HCT116 (cell line): ENCODE measurements at regions not wholly inside any gene's neighbourhood (a gene's known extent, or its start where the extent isn't known, plus 50 kb on each side); places are given as distances from the start of the nearest gene placed in this dataset.
A peak's percentile ranks its signal among the peaks of the same experiment; 100 is the strongest.

ENCODE experiments used
- ATAC-seq: fragments of 200-7000 bp; cut with Tn5 transposase; 2 replicates; pipeline ENCODE4 v1.9.1; 2020; ENCODE audit warnings: mild to moderate bottlenecking, moderate library complexity
- BruUV-seq: library from RNA; stranded (reverse); fragments of 400-500 nt; replicated peaks from 2 replicates; lab custom pipeline; 2021; lab: Mats Ljungman, UMichigan
- CTCF ChIA-PET: fragments of 300-600 bp; sonication (Branson Sonifier 250); formaldehyde crosslinking; loops from one replicate; lab custom pipeline; 2021; ENCODE audit warnings: antibody characterized with exemption; lab: Charles Lee
- POLR2A ChIA-PET: fragments of 300-600, 350-600 bp; sonication (Branson Sonifier 250); formaldehyde crosslinking; loops from one replicate; lab custom pipeline; 2021; ENCODE audit warnings: antibody characterized with exemption; lab: Charles Lee
- RAD21 ChIA-PET, 2 experiments: fragments of 300-600 bp; sonication (Branson Sonifier 250); formaldehyde crosslinking; loops; one replicate each; lab custom pipeline; 2023; ENCODE audit warnings: low total read pairs in 2 of 2; ENCODE audit not compliant: uncharacterized antibody in 2 of 2, unreplicated experiment in 2 of 2, low non-redundant PET in 1 of 2; lab: Charles Lee
- DNase-seq: peaks from one replicate; pipeline ENCODE4 v3.0.0-alpha.2; 2010; ENCODE audit warnings: low read depth, low spot score
- H2AFZ ChIP-seq: fragments of 200-600 bp; shearing (Covaris generic), sonication (generic); 2 replicates; pipeline ENCODE4 v1.6.1; 2017; ENCODE audit warnings: low read depth, mixed run types, mixed read lengths, antibody characterized with exemption, low read length; ENCODE audit not compliant: poor library complexity, severe bottlenecking
- H3K27ac ChIP-seq: 2 replicates; pipeline ENCODE4 v1.5.1; 2012; ENCODE audit warnings: low read depth, low read length
- H3K27me3 ChIP-seq: fragments of 200-600 bp; sonication (generic); 2 replicates; pipeline ENCODE4 v1.6.1; 2016; ENCODE audit warnings: mixed run types, low read length, mixed read lengths; ENCODE audit not compliant: insufficient read depth
- H3K36me3 ChIP-seq, 2 experiments: fragments of 200-500 bp in 1 of 2; fragments of 200-600 bp in 1 of 2; sonication (Bioruptor generic) in 1 of 2; sonication (generic) in 1 of 2; 2 replicates each; pipeline versions ENCODE4 v1.5.1 to v1.6.1; 2014 to 2016; ENCODE audit warnings: low read length in 2 of 2, inconsistent platforms in 1 of 2, mixed read lengths in 1 of 2, mixed run types in 1 of 2; ENCODE audit not compliant: insufficient read depth in 2 of 2, control insufficient read depth in 1 of 2
- H3K4me1 ChIP-seq, 2 experiments: fragments of 200-600 bp in 1 of 2; sonication (generic) in 1 of 2; 2 replicates each; pipeline versions ENCODE4 v1.5.1 to v1.6.1; 2012 to 2017; ENCODE audit warnings: low read length in 2 of 2, inconsistent platforms in 1 of 2, mild to moderate bottlenecking in 1 of 2, mixed read lengths in 1 of 2, mixed run types in 1 of 2, moderate library complexity in 1 of 2; ENCODE audit not compliant: insufficient read depth in 2 of 2, control insufficient read depth in 1 of 2
- H3K4me2 ChIP-seq: fragments of 200-600 bp; sonication (generic); 2 replicates; pipeline ENCODE4 v1.6.1; 2017; ENCODE audit warnings: mixed run types, low read length, mixed read lengths
- H3K4me3 ChIP-seq, 2 experiments: fragments of 200-600 bp in 1 of 2; sonication (generic) in 1 of 2; replicated peaks in 1 of 2; 2 replicates each; pipeline ENCODE4 v1.5.1; 2011 to 2016; ENCODE audit warnings: low read length in 2 of 2, control low read depth in 1 of 2, low read depth in 1 of 2, mild to moderate bottlenecking in 1 of 2, mixed read lengths in 1 of 2, mixed run types in 1 of 2
- H3K79me2 ChIP-seq: fragments of 200-600 bp; sonication (generic); 2 replicates; pipeline ENCODE4 v1.6.1; 2017; ENCODE audit warnings: mild to moderate bottlenecking, mixed run types, low read length, moderate library complexity, mixed read lengths; ENCODE audit not compliant: insufficient read depth
- H3K9ac ChIP-seq: fragments of 200-600 bp; sonication (generic); 2 replicates; pipeline ENCODE4 v1.6.1; 2016; ENCODE audit warnings: low read length, mixed read lengths
- H3K9me2 ChIP-seq: fragments of 200-600 bp; sonication (generic), shearing (Covaris generic); 2 replicates; pipeline ENCODE4 v1.6.1; 2017; ENCODE audit warnings: mixed run types, mild to moderate bottlenecking, moderate library complexity; ENCODE audit not compliant: insufficient read depth
- H3K9me3 ChIP-seq, 2 experiments: fragments of 200-500 bp in 1 of 2; fragments of 200-600 bp in 1 of 2; sonication (Bioruptor generic) in 1 of 2; sonication (generic) in 1 of 2; 2 replicates each; pipeline ENCODE4 v1.6.1; 2014 to 2017; ENCODE audit warnings: low read length in 2 of 2, mixed read lengths in 2 of 2, inconsistent platforms in 1 of 2, low read depth in 1 of 2, mild to moderate bottlenecking in 1 of 2, mixed run types in 1 of 2, moderate library complexity in 1 of 2; ENCODE audit not compliant: control insufficient read depth in 1 of 2, insufficient read depth in 1 of 2
- H4K20me1 ChIP-seq: fragments of 200-600 bp; sonication (generic), shearing (Covaris generic); 2 replicates; pipeline ENCODE4 v1.6.1; 2017; ENCODE audit warnings: mixed run types, mild to moderate bottlenecking, moderate library complexity; ENCODE audit not compliant: insufficient read depth
- EZH2phosphoT487 ChIP-seq: fragments of 200-600 bp; IDR thresholded peaks from 2 replicates; pipeline ENCODE4 v1.6.1; 2018; ENCODE audit warnings: antibody characterized with exemption, borderline replicate concordance
- RAD21 ChIP-seq: IDR thresholded peaks from 2 replicates; pipeline ENCODE4 v1.6.1; 2012; ENCODE audit warnings: low read depth, mild to moderate bottlenecking
- SP1 ChIP-seq: IDR thresholded peaks from 2 replicates; pipeline ENCODE4 v1.6.1; 2012; ENCODE audit warnings: low read depth
- YY1 ChIP-seq: IDR thresholded peaks from 2 replicates; pipeline ENCODE4 v1.6.1; 2011; ENCODE audit warnings: low read length, low read depth, moderate library complexity, mild to moderate bottlenecking; ENCODE audit not compliant: insufficient replicate concordance; ENCODE audit errors: extremely low read depth
- ZFX ChIP-seq: fragments of 450-650 bp; IDR thresholded peaks from 2 replicates; pipeline ENCODE4 v1.6.1; 2017
- ZNF274 ChIP-seq: fragments of 200-500 bp; sonication (Bioruptor generic); IDR thresholded peaks from 2 replicates; pipeline ENCODE4 v1.6.1; 2014; ENCODE audit warnings: mild to moderate bottlenecking, low read depth, low read length, inconsistent platforms
- intact Hi-C: fragments of 100-400 bp; cut with micrococcal nuclease; formaldehyde crosslinking; loops from 2 replicates; pipeline ENCODE4 v1.10.0; 2022
- TF ChIP-seq, protein P1 (sequence below): IDR thresholded peaks from 2 replicates; pipeline ENCODE4 v1.6.1; 2012; ENCODE audit warnings: low read depth
- TF ChIP-seq, protein P2 (sequence below), 3 experiments: fragments of 200-600 bp in 1 of 3; sonication (generic) in 1 of 3; IDR thresholded peaks in 2 of 3; conservative IDR thresholded peaks in 1 of 3; 2 replicates each; pipeline ENCODE4 v1.5.1; 2012 to 2017; ENCODE audit warnings: low read depth in 2 of 3, low read length in 2 of 3, antibody characterized with exemption in 1 of 3, borderline replicate concordance in 1 of 3, control low read depth in 1 of 3, mild to moderate bottlenecking in 1 of 3, mixed read lengths in 1 of 3, mixed run types in 1 of 3, moderate library complexity in 1 of 3; ENCODE audit not compliant: insufficient read depth in 1 of 3

DNA sequence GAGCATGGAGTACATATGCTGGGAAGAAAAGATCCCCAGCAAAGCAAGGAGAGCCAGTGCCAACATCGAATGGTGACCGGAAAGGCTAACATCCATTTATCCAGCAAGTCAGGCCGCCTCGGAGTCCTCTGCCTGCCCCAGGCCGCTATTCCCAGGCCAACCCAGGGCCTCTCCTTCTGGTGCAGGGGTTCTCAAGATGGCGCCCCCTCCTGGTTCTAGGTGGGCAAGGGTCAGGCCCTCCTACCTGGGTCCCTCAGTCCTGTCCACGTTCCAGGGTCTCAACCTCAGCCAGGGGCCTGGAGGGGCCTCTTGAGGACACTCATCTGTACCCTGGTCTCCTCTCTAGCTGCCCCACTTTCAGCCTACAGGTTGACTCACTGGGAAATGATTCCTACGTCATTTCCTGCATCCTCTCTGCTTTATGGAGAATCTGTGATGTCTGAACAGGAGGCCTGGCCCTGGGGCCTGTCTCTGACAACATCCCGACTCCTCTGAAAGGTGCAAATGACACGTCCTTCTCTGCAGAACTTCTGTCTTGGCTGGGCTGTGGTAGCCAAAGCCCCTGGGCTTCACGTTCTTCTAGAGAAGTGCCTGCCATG lies 145.3 kb downstream of the PSMG1 start:
- ATAC-seq = peak; percentile 53; the same call in 1 of the 2 replicates
- intact Hi-C loops = no loop called here

More for the DNA sequence above, 145.3 kb downstream of the PSMG1 start:
- Histone ChIP-seq H4K20me1 (no peaks in the 10 kb centered on the region; the same call in 1 of the 2 replicates), H3K9me2 (no peaks in the 10 kb centered on the region), H3K4me3 (no peak overlapping the region), H2AFZ (no peak overlapping the region)
- CTCF ChIA-PET = interaction anchor here (0.6 kb wide), 1 partner anchor 17 kb away, joined by 3 read pairs; no protein-coding TSS in a partner anchor
- DNase-seq = no peak
- no peak for TF ChIP-seq EZH2phosphoT487
- TF ChIP-seq ZFX = no peak
- TF ChIP-seq RAD21 = 0 out of 2 replicates have a peak, but pooled peaks have one; percentile 13
- no peak for TF ChIP-seq SP1
- TF ChIP-seq, protein P1, sequence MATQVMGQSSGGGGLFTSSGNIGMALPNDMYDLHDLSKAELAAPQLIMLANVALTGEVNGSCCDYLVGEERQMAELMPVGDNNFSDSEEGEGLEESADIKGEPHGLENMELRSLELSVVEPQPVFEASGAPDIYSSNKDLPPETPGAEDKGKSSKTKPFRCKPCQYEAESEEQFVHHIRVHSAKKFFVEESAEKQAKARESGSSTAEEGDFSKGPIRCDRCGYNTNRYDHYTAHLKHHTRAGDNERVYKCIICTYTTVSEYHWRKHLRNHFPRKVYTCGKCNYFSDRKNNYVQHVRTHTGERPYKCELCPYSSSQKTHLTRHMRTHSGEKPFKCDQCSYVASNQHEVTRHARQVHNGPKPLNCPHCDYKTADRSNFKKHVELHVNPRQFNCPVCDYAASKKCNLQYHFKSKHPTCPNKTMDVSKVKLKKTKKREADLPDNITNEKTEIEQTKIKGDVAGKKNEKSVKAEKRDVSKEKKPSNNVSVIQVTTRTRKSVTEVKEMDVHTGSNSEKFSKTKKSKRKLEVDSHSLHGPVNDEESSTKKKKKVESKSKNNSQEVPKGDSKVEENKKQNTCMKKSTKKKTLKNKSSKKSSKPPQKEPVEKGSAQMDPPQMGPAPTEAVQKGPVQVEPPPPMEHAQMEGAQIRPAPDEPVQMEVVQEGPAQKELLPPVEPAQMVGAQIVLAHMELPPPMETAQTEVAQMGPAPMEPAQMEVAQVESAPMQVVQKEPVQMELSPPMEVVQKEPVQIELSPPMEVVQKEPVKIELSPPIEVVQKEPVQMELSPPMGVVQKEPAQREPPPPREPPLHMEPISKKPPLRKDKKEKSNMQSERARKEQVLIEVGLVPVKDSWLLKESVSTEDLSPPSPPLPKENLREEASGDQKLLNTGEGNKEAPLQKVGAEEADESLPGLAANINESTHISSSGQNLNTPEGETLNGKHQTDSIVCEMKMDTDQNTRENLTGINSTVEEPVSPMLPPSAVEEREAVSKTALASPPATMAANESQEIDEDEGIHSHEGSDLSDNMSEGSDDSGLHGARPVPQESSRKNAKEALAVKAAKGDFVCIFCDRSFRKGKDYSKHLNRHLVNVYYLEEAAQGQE = no peak
- TF ChIP-seq YY1 = no peak
- TF ChIP-seq, protein P2, sequence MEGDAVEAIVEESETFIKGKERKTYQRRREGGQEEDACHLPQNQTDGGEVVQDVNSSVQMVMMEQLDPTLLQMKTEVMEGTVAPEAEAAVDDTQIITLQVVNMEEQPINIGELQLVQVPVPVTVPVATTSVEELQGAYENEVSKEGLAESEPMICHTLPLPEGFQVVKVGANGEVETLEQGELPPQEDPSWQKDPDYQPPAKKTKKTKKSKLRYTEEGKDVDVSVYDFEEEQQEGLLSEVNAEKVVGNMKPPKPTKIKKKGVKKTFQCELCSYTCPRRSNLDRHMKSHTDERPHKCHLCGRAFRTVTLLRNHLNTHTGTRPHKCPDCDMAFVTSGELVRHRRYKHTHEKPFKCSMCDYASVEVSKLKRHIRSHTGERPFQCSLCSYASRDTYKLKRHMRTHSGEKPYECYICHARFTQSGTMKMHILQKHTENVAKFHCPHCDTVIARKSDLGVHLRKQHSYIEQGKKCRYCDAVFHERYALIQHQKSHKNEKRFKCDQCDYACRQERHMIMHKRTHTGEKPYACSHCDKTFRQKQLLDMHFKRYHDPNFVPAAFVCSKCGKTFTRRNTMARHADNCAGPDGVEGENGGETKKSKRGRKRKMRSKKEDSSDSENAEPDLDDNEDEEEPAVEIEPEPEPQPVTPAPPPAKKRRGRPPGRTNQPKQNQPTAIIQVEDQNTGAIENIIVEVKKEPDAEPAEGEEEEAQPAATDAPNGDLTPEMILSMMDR (IDR thresholded peaks at IDR 0.05 in 2 of 3, conservative IDR thresholded peaks at IDR 0.05 in 1 of 3; ENCODE audit: borderline replicate concordance in 1 of 3, insufficient read depth in 1 of 3, low read depth in 2 of 3, low read length in 2 of 3) = peak in 2 of 3 experiments; percentile 38; a peak in 3 of 6 replicates
- TF ChIP-seq ZNF274 = no peak
- TF ChIP-seq, all 23 proteins: peak for 2
- H3K4me1 ChIP-seq = peaks cover 0 to 7% of the 10 kb centered on the region in 2 experiments; a peak in 1 of 4 replicates
- no peak overlapping the region for H3K4me2 ChIP-seq
- H3K27me3 ChIP-seq = no peaks in the 10 kb centered on the region
- H3K36me3 ChIP-seq = no peaks in the 10 kb centered on the region
- POLR2A ChIA-PET = no interaction called here
- H3K27ac ChIP-seq = no peak overlapping the region
- no peaks in the 10 kb centered on the region for H3K9me3 ChIP-seq
- no TSS peak for BruUV-seq
- no peak overlapping the region for H3K9ac ChIP-seq
- RAD21 ChIA-PET = no interaction called here
- H3K79me2 ChIP-seq = no peaks in the 10 kb centered on the region
